Endothelial cell of umbilical vein (primary cell): ENCODE measurements at regions not wholly inside any gene's neighbourhood (a gene's known extent, or its start where the extent isn't known, plus 50 kb on each side); places are given as distances from the start of the nearest gene placed in this dataset.

ENCODE experiments used
- BruUV-seq: library from RNA; stranded (reverse); fragments of 400-500 nt; replicated peaks from 2 replicates; lab custom pipeline; 2021; lab: Mats Ljungman, UMichigan
- CTCF ChIA-PET: fragments of 300-600, 350-600 bp; sonication (Branson Sonifier 250); formaldehyde crosslinking; loops from one replicate; lab custom pipeline; 2021; ENCODE audit warnings: antibody characterized with exemption, inconsistent platforms; lab: Charles Lee
- POLR2A ChIA-PET: fragments of 300-600, 350-600 bp; sonication (Branson Sonifier 250); formaldehyde crosslinking; loops from one replicate; lab custom pipeline; 2021; ENCODE audit warnings: antibody characterized with exemption, inconsistent platforms; lab: Charles Lee
- DNase-seq: peaks from one replicate; pipeline ENCODE4 v3.0.0-alpha.2; 2011; ENCODE audit warnings: low read depth, low spot score
- FAIRE-seq: peaks from 2 replicates; lab custom pipeline; 2011; peaks lifted over from hg19 to GRCh38; lab: Jason Lieb, UNC
- H2AFZ ChIP-seq: 2 replicates; pipeline ENCODE4 v1.6.0; 2012; ENCODE audit warnings: low read depth, low read length, control low read depth, inconsistent platforms
- H3K27ac ChIP-seq: 2 replicates; pipeline ENCODE4 v1.5.1; 2011; ENCODE audit warnings: low read depth, mild to moderate bottlenecking, control low read depth, low read length, moderate library complexity; ENCODE audit not compliant: insufficient read depth
- H3K27me3 ChIP-seq, 2 experiments: 2 replicates each; pipeline versions ENCODE4 v1.6.0 to v1.6.1; 2011; ENCODE audit warnings: low read length in 2 of 2, mixed read lengths in 1 of 2; ENCODE audit not compliant: control insufficient read depth in 2 of 2, insufficient read depth in 2 of 2
- H3K36me3 ChIP-seq, 2 experiments: 2 replicates in 1 of 2; 3 replicates in 1 of 2; pipeline ENCODE4 v1.5.1; 2011; ENCODE audit warnings: low read length in 2 of 2, mild to moderate bottlenecking in 1 of 2, moderate library complexity in 1 of 2; ENCODE audit not compliant: control insufficient read depth in 2 of 2, insufficient read depth in 2 of 2; ENCODE audit errors: extremely low read depth in 1 of 2
- H3K4me1 ChIP-seq: 3 replicates; pipeline ENCODE4 v1.5.1; 2011; ENCODE audit warnings: mild to moderate bottlenecking, low read length; ENCODE audit not compliant: control insufficient read depth, insufficient read depth; ENCODE audit errors: extremely low read depth
- H3K4me2 ChIP-seq: 2 replicates; pipeline ENCODE4 v1.6.1; 2011; ENCODE audit warnings: low read length, control low read depth, mixed read lengths; ENCODE audit not compliant: insufficient read depth
- H3K4me3 ChIP-seq, 3 experiments: fragments of 200-600 bp in 1 of 3; sonication (generic), shearing (Covaris generic) in 1 of 3; replicated peaks in 1 of 3; 2 replicates each; pipeline ENCODE4 v1.5.1; 2011 to 2016; ENCODE audit warnings: control low read depth in 3 of 3, low read length in 3 of 3, mild to moderate bottlenecking in 2 of 3, inconsistent platforms in 1 of 3, low read depth in 1 of 3, moderate library complexity in 1 of 3; ENCODE audit not compliant: insufficient read depth in 1 of 3
- H3K79me2 ChIP-seq: 2 replicates; pipeline ENCODE4 v1.6.0; 2012; ENCODE audit warnings: low read length, inconsistent platforms; ENCODE audit not compliant: control insufficient read depth, insufficient read depth
- H3K9ac ChIP-seq: replicated peaks from 2 replicates; pipeline ENCODE3; 2011; ENCODE audit warnings: low read length, control low read depth; ENCODE audit not compliant: insufficient read depth; ENCODE audit errors: extremely low read depth
- H3K9me1 ChIP-seq: replicated peaks from 3 replicates; pipeline ENCODE4 v1.6.0; 2011; ENCODE audit warnings: mild to moderate bottlenecking, low read length; ENCODE audit not compliant: control insufficient read depth, insufficient read depth; ENCODE audit errors: extremely low read depth
- H3K9me3 ChIP-seq: replicated peaks from 2 replicates; pipeline ENCODE4 v1.5.1; 2012; ENCODE audit warnings: low read length, inconsistent platforms; ENCODE audit not compliant: control insufficient read depth, insufficient read depth
- H4K20me1 ChIP-seq: replicated peaks from 2 replicates; pipeline ENCODE3; 2011; ENCODE audit warnings: mild to moderate bottlenecking, low read length; ENCODE audit not compliant: control insufficient read depth, insufficient read depth; ENCODE audit errors: extremely low read depth
- CTCF ChIP-seq, 2 donors: IDR thresholded peaks; 1 replicate in 1 of 2; 2 replicates in 1 of 2; pipeline ENCODE4 v1.5.1; 2011; ENCODE audit warnings: low read length in 2 of 2, mild to moderate bottlenecking in 2 of 2, moderate library complexity in 2 of 2, control low read depth in 1 of 2, inconsistent platforms in 1 of 2, low read depth in 1 of 2; ENCODE audit not compliant: insufficient read depth in 1 of 2; ENCODE audit errors: extremely low read depth in 1 of 2
- FOS ChIP-seq: IDR thresholded peaks from 2 replicates; pipeline ENCODE4 v1.6.1; 2011; ENCODE audit warnings: mild to moderate bottlenecking, low read length, moderate library complexity, borderline replicate concordance; ENCODE audit not compliant: insufficient read depth
- GATA2 ChIP-seq: IDR thresholded peaks from 2 replicates; pipeline ENCODE4 v1.7.0; 2011; ENCODE audit warnings: low read depth, mild to moderate bottlenecking, moderate library complexity, mixed read lengths, low read length; ENCODE audit not compliant: insufficient read length, insufficient read depth
- JUN ChIP-seq: IDR thresholded peaks from 2 replicates; pipeline ENCODE4 v1.6.1; 2011; ENCODE audit warnings: borderline replicate concordance, low read depth; ENCODE audit not compliant: insufficient read length, insufficient read depth
- MAX ChIP-seq: IDR thresholded peaks from 2 replicates; pipeline ENCODE4 v1.6.1; 2011; ENCODE audit not compliant: insufficient read depth, insufficient read length
- MYC ChIP-seq: IDR thresholded peaks from one replicate; pipeline ENCODE4 v1.6.1; 2011; ENCODE audit warnings: mild to moderate bottlenecking, low read depth, low read length
- POLR2A ChIP-seq: IDR thresholded peaks from 2 replicates; pipeline ENCODE4 v1.6.1; 2012; ENCODE audit warnings: low read depth, mild to moderate bottlenecking, control low read depth, low read length
- POLR2AphosphoS5 ChIP-seq: IDR thresholded peaks from 2 replicates; pipeline ENCODE4 v1.6.1; 2012; ENCODE audit warnings: low read depth, mild to moderate bottlenecking, control low read depth, low read length, moderate library complexity; ENCODE audit not compliant: insufficient read depth
- dilution Hi-C: fragments of 300-500 bp; cut with MboI; formaldehyde crosslinking; loops from one replicate; pipeline ENCODE4 v1.15.0; 2019; ENCODE audit warnings: low sequenced_read_pairs; ENCODE audit not compliant: extremely low pct_ligation_motif_present
- intact Hi-C: fragments of 100-400 bp; cut with micrococcal nuclease; formaldehyde crosslinking; loops from one replicate; pipeline ENCODE4 v1.10.0; 2022

GRCh38 chr22:48368975-48369525, 1458.6 kb downstream of the BRD1 start:
- no peak for TF ChIP-seq CTCF (IDR thresholded peaks at IDR 0.05; ENCODE audit: extremely low read depth in 1 of 2, insufficient read depth in 1 of 2, low read depth in 1 of 2, low read length in 2 of 2)
- no peak for TF ChIP-seq MAX
- TF ChIP-seq JUN = no peak
- no peak for TF ChIP-seq POLR2A
- no peak for TF ChIP-seq POLR2AphosphoS5
- TF ChIP-seq MYC = no peak
- no peak for TF ChIP-seq FOS
- TF ChIP-seq GATA2 = no peak
- DNase-seq = no peak
- Histone ChIP-seq H3K79me2 (no peaks in the 10 kb centered on the region), H3K4me2 (no peak overlapping the region), H3K4me1 (no peaks in the 10 kb centered on the region), H3K9me3 (peaks cover 2% of the 10 kb centered on the region), H3K27me3 (no peaks in the 10 kb centered on the region), H3K36me3 (no peaks in the 10 kb centered on the region), H3K9me1 (no peaks in the 10 kb centered on the region), H3K27ac (no peak overlapping the region), H3K9ac (no peak overlapping the region), H4K20me1 (no peaks in the 10 kb centered on the region), H3K4me3 (no peak overlapping the region), H2AFZ (no peak overlapping the region)
- dilution Hi-C loops (no loop called here), intact Hi-C loops (no loop called here)
- ChIA-PET CTCF (no interaction called here), POLR2A (no interaction called here)
- BruUV-seq = no TSS peak
- no peak for FAIRE-seq
